HS-5 (cell line): ENCODE measurements at regions not wholly inside any gene's neighbourhood (a gene's known extent, or its start where the extent isn't known, plus 50 kb on each side); places are given as distances from the start of the nearest gene placed in this dataset.

ENCODE experiments used
- DNase-seq: peaks from one replicate; pipeline ENCODE4 v3.0.0-alpha.2; 2012; ENCODE audit warnings: low read depth

- no peak for DNase-seq
Observed at GRCh38 chr2:15047184-15047583, 414.7 kb downstream of the LRATD1 start.

- no peak for DNase-seq
Observed at GRCh38 chr2:15048000-15048399, 415.5 kb downstream of the LRATD1 start.

- DNase-seq = no peak
Observed at GRCh38 chr2:15049096-15049993, 416.8 kb downstream of the LRATD1 start.

- DNase-seq = peak; percentile 53
Observed at GRCh38 chr2:15050483-15050882, 418.0 kb downstream of the LRATD1 start.

- no peak for DNase-seq
Observed at GRCh38 chr2:15053542-15053941, 421.0 kb downstream of the LRATD1 start.

GRCh38 chr2:15058015-15058720 is 425.7 kb downstream of the LRATD1 start:
- DNase-seq = no peak

- no peak for DNase-seq
Observed at GRCh38 chr2:15058721-15059157, 426.2 kb downstream of the LRATD1 start.

- DNase-seq = no peak
Observed at GRCh38 chr2:15059870-15060512, 427.5 kb downstream of the LRATD1 start.

GRCh38 chr2:15061268-15061667 is 428.8 kb downstream of the LRATD1 start:
- DNase-seq = no peak

GRCh38 chr2:15066138-15066537 is 433.6 kb downstream of the LRATD1 start:
- DNase-seq = no peak

- no peak for DNase-seq
Observed at GRCh38 chr2:15069149-15069548, 436.6 kb downstream of the LRATD1 start.

GRCh38 chr2:15072836-15073235 is 440.3 kb downstream of the LRATD1 start:
- DNase-seq = no peak

GRCh38 chr2:15073664-15074063 is 441.1 kb downstream of the LRATD1 start:
- DNase-seq = no peak

- no peak for DNase-seq
Observed at GRCh38 chr2:15074319-15074718, 441.8 kb downstream of the LRATD1 start.

- DNase-seq = no peak
Observed at GRCh38 chr2:15074751-15075700, 442.5 kb downstream of the LRATD1 start.

- DNase-seq = no peak
Observed at GRCh38 chr2:15076668-15077067, 444.2 kb downstream of the LRATD1 start.

GRCh38 chr2:15081356-15081755 is 448.8 kb downstream of the LRATD1 start:
- DNase-seq = no peak

GRCh38 chr2:15082105-15083058 is 449.9 kb downstream of the LRATD1 start:
- no peak for DNase-seq

- no peak for DNase-seq
Observed at GRCh38 chr2:15084826-15085489, 452.4 kb downstream of the LRATD1 start.

- DNase-seq = no peak
Observed at GRCh38 chr2:15092181-15092580, 459.7 kb downstream of the LRATD1 start.
